Mucosa of stomach (tissue), 1 donor: ENCODE measurements at regions not wholly inside any gene's neighbourhood (a gene's known extent, or its start where the extent isn't known, plus 50 kb on each side); places are given as distances from the start of the nearest gene placed in this dataset.
"Not testable (repeated sequence)": the region's sequence is repeated elsewhere in the genome, so short reads cannot be mapped to it uniquely, and the experiment has no call there.

Experiments
- H3K27me3 ChIP-seq: one replicate; pipeline ENCODE4 v1.7.0; 2013; ENCODE audit warnings: mild to moderate bottlenecking, low read length; ENCODE audit not compliant: control insufficient read depth, insufficient read depth
- H3K36me3 ChIP-seq: one replicate; pipeline ENCODE4 v1.7.0; 2013; ENCODE audit warnings: low read length; ENCODE audit not compliant: control insufficient read depth, insufficient read depth
- H3K4me1 ChIP-seq: one replicate; pipeline ENCODE4 v1.7.0; 2013; ENCODE audit warnings: mild to moderate bottlenecking, low read length; ENCODE audit not compliant: control insufficient read depth, insufficient read depth
- H3K4me3 ChIP-seq: one replicate; pipeline ENCODE4 v1.7.0; 2013; ENCODE audit warnings: low read length
- H3K9ac ChIP-seq: one replicate; pipeline ENCODE4 v1.7.0; 2013; ENCODE audit warnings: mild to moderate bottlenecking, low read length, moderate library complexity
- H3K9me3 ChIP-seq: one replicate; pipeline ENCODE4 v1.7.0; 2013; ENCODE audit warnings: mild to moderate bottlenecking, low read length, moderate library complexity; ENCODE audit not compliant: control insufficient read depth
- donor health status: Pancreatic carcinoma.

DNA sequence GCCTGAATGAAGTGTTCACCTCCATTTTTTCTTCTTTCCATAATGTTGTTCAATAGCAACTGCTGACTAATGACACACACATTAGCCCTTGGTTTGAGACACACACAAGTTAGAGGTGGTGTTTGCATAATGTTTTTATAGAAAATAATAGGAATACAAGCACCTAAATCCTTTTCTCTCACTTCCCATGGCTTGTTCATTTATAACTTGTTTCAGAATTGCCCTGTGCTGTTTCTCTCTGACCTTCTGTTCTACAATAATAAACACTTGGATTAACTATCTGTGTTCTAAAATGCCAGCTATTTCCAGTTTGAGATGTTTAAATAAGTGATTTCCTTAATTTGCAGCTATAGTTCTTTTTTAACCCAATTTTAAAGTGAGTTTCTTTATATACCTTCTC lies 525.1 kb upstream of the ROBO2 start:
- no peaks in the 10 kb centered on the region for H3K9me3 ChIP-seq
- H3K4me1 ChIP-seq = no peaks in the 10 kb centered on the region
- H3K4me3 ChIP-seq = no peak overlapping the region
- H3K36me3 ChIP-seq = no peaks in the 10 kb centered on the region
- no peak overlapping the region for H3K9ac ChIP-seq
- H3K27me3 ChIP-seq = no peaks in the 10 kb centered on the region

DNA sequence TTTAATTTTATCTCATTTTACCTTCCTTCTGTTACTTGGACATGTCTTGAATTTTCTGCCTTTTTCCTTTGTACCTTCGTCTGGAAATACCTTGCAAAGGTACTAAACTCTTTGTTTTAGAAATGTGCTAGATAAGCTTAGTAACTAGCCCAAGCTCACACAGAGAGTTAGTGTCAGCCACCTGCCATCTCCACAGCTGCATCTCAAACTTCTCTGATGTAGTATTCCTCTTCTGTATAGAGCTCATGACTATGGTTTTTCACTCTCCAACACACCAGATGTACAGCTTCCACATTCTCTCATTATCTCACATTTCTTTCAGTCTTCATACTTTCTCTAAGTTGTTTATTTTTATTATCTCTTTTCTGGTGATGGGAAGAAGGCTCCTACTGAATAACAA lies 516.6 kb upstream of the ROBO2 start:
- Histone ChIP-seq H3K27me3 (no peaks in the 10 kb centered on the region), H3K9me3 (no peaks in the 10 kb centered on the region), H3K9ac (no peak overlapping the region), H3K4me1 (no peaks in the 10 kb centered on the region), H3K36me3 (no peaks in the 10 kb centered on the region), H3K4me3 (no peak overlapping the region)

DNA sequence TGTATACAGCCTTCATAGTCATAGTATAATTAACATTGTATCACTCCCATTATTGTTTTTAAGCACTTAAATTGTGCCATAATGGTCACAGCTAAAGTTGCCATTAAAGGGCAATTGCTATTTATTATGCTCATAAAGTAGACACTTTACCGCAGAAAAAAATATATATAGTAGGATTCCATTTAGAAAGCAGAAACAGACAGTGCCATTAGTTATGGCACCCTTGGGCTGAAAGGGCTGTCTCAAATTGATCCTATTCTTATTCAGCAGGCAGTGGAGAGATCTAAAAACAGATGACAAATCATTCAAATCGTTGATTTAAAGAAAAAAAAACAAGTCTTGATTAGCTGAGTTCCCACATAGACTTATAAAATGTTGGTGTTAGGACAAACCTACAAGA lies 514.2 kb upstream of the ROBO2 start:
- no peaks in the 10 kb centered on the region for H3K36me3 ChIP-seq
- H3K9ac ChIP-seq = no peak overlapping the region
- no peak overlapping the region for H3K4me3 ChIP-seq
- H3K27me3 ChIP-seq = no peaks in the 10 kb centered on the region
- H3K4me1 ChIP-seq = no peaks in the 10 kb centered on the region
- no peaks in the 10 kb centered on the region for H3K9me3 ChIP-seq

DNA sequence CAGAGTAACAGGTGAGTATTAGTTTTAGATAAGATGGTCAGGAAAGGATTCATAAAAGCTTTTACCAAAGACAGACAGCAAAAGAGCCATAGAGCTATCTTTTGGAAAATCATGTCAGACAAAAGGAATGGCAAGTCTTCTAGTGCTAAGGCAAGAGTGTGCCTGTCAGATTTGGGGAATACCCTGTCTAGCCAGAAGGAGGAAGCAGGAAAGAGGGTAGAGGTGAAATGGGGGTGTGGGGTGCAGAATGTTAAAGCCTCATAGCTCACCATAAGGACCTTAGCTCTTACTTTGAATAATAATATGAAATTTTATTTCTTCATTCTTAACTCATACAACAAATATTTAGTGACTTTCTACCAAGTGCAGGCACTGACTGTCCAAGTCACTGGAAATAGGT lies 512.1 kb upstream of the ROBO2 start:
- H3K9me3 ChIP-seq = no peaks in the 10 kb centered on the region
- no peak overlapping the region for H3K9ac ChIP-seq
- no peaks in the 10 kb centered on the region for H3K27me3 ChIP-seq
- no peak overlapping the region for H3K4me3 ChIP-seq
- H3K36me3 ChIP-seq = no peaks in the 10 kb centered on the region
- H3K4me1 ChIP-seq = no peaks in the 10 kb centered on the region

DNA sequence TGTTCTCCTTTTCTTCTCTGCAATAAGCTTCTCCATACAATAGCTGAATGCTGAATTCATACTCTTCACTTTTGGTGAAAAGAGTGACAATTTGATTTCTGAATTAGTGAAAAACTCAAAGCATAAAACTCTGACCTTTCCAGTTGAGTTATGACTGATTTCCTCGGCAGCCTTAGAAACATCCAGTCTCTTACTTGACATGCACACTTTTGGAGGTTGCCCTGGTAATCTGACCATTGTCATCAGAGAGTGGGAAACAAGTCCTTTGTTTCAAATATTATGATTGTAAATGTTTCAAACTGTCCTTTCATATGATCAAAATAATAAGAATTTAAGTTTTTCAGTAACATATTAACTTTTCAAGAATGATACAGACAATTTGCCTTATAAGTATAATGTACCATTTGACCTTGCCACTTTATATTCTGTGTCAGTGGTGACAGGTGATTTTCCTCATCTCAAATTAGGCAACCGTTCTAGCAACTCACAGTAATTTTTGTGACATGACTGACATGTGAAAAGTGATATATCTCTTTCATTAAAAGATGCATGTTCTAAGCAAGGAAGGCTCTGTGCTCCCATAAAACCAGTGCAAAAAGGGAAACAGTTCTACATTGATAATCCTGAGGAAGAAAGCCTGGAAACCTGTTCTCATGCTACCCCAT lies 507.6 kb upstream of the ROBO2 start:
- no peak overlapping the region for H3K4me3 ChIP-seq
- no peaks in the 10 kb centered on the region for H3K4me1 ChIP-seq
- H3K9ac ChIP-seq = no peak overlapping the region
- no peaks in the 10 kb centered on the region for H3K36me3 ChIP-seq
- H3K27me3 ChIP-seq = no peaks in the 10 kb centered on the region
- H3K9me3 ChIP-seq = no peaks in the 10 kb centered on the region

DNA sequence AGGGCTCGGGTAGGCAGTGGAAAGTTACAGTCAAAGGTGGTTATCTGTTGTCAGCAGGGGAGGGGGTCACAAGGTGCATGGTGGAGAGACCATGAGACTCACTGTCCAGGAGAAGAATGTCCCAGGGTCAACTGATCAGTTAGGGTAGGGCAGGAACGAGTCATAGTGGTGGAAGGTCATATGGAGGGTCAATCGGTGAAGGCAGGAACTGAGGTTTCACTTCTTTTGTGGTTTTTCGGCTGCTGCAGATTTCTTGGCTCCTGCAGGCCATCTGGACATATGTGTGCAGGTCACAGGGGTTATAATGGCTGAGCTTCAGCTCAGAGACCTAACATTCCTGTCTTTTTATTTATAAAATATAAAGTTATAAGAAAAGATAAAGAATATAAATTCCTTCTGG lies 506.2 kb upstream of the ROBO2 start:
- not testable (repeated sequence) for H3K9ac ChIP-seq, H3K4me1 ChIP-seq, H3K4me3 ChIP-seq, H3K36me3 ChIP-seq, H3K9me3 ChIP-seq, H3K27me3 ChIP-seq

DNA sequence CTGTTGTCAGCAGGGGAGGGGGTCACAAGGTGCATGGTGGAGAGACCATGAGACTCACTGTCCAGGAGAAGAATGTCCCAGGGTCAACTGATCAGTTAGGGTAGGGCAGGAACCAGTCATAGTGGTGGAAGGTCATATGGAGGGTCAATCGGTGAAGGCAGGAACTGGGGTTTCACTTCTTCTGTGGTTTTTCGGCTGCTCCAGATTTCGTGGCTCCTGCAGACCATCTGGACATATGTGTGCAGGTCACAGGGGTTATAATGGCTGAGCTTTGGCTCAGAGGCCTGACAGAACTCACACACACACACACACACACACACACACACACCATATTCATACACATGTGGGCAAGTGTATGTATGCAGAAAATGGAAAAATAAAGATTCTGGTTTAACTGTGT lies 502.0 kb upstream of the ROBO2 start:
- not testable (repeated sequence) for H3K4me3 ChIP-seq, H3K36me3 ChIP-seq, H3K27me3 ChIP-seq, H3K9ac ChIP-seq, H3K4me1 ChIP-seq, H3K9me3 ChIP-seq

DNA sequence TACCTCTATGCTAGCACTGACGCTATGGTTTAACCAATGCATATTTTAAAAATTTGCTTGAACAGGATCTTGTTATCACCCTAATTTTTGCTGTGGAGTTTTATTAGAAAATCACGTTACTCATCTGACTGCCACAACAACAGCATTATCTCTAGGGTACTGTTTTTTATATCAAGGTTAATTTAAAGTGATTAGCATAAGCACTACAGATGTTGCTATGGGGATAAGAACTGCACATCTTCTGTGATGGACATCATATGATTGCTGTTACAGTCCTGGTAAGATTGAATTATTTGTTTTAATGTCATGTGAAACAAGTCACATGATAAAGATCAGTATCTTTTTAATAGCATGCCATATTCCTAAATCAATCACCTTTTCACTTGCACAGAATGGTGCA lies 492.2 kb upstream of the ROBO2 start:
- Histone ChIP-seq H3K9me3 (no peaks in the 10 kb centered on the region), H3K36me3 (no peaks in the 10 kb centered on the region), H3K4me3 (no peak overlapping the region), H3K4me1 (no peaks in the 10 kb centered on the region), H3K9ac (no peak overlapping the region), H3K27me3 (no peaks in the 10 kb centered on the region)

DNA sequence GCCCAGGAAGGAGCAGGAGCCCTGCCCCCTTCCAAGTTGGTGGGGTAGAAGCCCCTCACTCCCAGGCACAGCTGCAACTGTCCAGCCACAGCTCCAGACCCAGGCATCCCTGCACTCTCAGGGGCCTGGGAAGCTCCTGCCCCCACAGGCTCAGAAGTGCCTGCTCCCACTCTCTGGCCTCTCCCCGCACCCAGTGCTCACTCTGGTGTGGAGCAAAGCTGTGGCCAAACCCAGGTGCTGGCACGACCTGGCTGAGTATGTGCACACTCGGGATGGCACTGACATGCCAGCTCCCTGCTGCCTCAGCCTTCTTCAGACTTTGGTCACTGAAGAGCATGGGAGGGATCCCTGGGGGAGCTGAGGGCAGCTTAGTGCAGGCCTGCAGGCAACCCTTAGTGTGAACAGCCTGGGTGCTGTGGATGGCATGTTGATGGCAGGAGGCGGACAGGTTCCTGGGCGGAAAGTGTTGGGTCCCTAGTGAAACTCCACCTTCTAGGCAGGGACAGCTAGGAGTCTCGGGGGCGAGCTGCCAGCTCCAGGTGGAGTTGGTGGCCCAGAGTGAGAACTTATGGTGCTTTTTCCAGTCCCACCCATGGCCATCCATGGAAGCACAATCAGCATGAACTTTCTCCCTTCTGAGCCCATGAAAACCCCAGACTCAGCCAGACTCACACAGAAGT lies 489.2 kb upstream of the ROBO2 start:
- Histone ChIP-seq H3K4me3 (no peak overlapping the region), H3K9me3 (no peaks in the 10 kb centered on the region), H3K36me3 (no peaks in the 10 kb centered on the region), H3K27me3 (no peaks in the 10 kb centered on the region), H3K4me1 (no peaks in the 10 kb centered on the region), H3K9ac (no peak overlapping the region)

DNA sequence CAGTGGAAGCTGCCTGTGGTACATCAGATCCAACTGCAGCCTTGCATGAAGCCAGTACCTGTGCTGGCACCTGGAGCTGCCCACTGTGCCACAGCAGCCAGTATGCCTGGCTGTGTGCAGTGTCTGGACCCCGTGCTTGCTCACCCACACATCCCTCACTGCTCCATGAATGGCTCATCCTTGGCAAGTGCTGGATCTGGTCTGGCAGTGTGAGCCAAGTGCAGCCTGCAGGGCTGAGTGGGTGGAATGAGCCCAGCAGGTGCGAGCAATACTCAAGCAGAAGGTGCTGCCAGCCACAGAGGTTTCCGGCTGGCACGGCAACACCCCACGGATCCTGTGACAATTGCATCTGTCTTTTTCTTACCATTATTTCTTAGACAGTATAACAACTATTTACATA lies 488.2 kb upstream of the ROBO2 start:
- H3K4me1 ChIP-seq = no peaks in the 10 kb centered on the region
- H3K4me3 ChIP-seq = no peak overlapping the region
- H3K9ac ChIP-seq = no peak overlapping the region
- no peaks in the 10 kb centered on the region for H3K36me3 ChIP-seq
- no peaks in the 10 kb centered on the region for H3K27me3 ChIP-seq
- no peaks in the 10 kb centered on the region for H3K9me3 ChIP-seq

DNA sequence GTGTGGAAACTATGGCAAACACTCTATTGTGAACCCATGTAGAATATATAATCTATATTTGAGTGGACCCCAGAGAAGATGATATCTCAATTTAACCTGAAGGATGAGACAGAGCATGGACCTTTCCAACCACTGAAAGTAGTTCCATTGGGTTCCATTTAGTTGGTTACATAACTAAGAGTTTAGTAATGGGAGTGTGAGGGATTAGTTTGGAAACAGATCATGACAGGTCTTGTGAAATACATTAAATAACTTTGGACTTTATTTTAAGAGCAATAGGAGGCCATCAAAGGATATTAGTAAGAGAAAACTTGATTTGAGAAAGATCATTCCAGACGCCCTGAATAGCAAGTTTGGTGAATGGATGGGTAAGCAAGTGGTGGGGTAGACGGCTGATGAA lies 487.2 kb upstream of the ROBO2 start:
- Histone ChIP-seq H3K27me3 (no peaks in the 10 kb centered on the region), H3K4me3 (no peak overlapping the region), H3K36me3 (no peaks in the 10 kb centered on the region), H3K9me3 (no peaks in the 10 kb centered on the region), H3K9ac (no peak overlapping the region), H3K4me1 (no peaks in the 10 kb centered on the region)

DNA sequence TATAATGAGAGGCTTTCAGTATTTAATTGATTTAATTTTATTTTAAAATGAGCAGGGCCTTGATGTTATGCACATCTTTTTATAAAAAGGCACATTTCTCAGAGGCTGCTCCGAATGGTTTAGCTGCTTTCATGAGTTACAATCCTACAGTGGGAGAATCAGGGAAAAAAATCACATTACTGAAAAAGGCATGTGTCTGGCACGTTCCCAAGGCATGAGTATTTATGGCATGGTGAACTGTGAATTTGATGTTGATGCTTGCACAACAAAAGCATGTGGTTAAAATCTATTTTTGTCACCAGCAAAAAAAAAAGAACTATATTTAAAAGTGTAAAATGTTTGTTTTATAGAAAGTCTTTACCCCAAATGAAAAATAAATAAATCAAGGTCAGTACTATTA lies 485.2 kb upstream of the ROBO2 start:
- Histone ChIP-seq H3K4me1 (no peaks in the 10 kb centered on the region), H3K27me3 (no peaks in the 10 kb centered on the region), H3K4me3 (no peak overlapping the region), H3K9me3 (no peaks in the 10 kb centered on the region), H3K9ac (no peak overlapping the region), H3K36me3 (no peaks in the 10 kb centered on the region)
